Neuronal stem cell (in vitro differentiated cells): ENCODE measurements at regions not wholly inside any gene's neighbourhood (a gene's known extent, or its start where the extent isn't known, plus 50 kb on each side); places are given as distances from the start of the nearest gene placed in this dataset.

Experiments
- DNase-seq: peaks from one replicate; pipeline ENCODE4 v3.0.0-alpha.2; 2013; ENCODE audit warnings: low spot score
- H2AFZ ChIP-seq: one replicate; pipeline ENCODE4 v1.6.1; 2013; ENCODE audit warnings: mild to moderate bottlenecking, low read length, inconsistent platforms
- H2AK5ac ChIP-seq: 2 replicates; pipeline ENCODE4 v1.6.1; 2013; ENCODE audit warnings: low read depth, mild to moderate bottlenecking, inconsistent platforms, low read length, moderate library complexity, mixed read lengths
- H2BK120ac ChIP-seq: 2 replicates; pipeline ENCODE4 v1.6.1; 2013; ENCODE audit warnings: low read depth, mild to moderate bottlenecking, inconsistent platforms, low read length, moderate library complexity, mixed read lengths
- H2BK12ac ChIP-seq: one replicate; pipeline ENCODE4 v1.6.1; 2013; ENCODE audit warnings: low read length, inconsistent platforms
- H2BK15ac ChIP-seq: 2 replicates; pipeline ENCODE4 v1.6.1; 2013; ENCODE audit warnings: mild to moderate bottlenecking, low read length, inconsistent platforms, mixed read lengths
- H2BK5ac ChIP-seq: one replicate; pipeline ENCODE4 v1.6.1; 2013; ENCODE audit warnings: inconsistent platforms, mild to moderate bottlenecking, low read length, moderate library complexity
- H3K14ac ChIP-seq: one replicate; pipeline ENCODE4 v1.6.1; 2013; ENCODE audit warnings: low read length, inconsistent platforms
- H3K18ac ChIP-seq: 2 replicates; pipeline ENCODE4 v1.6.1; 2013; ENCODE audit warnings: low read length, inconsistent platforms
- H3K23ac ChIP-seq: 2 replicates; pipeline ENCODE4 v1.6.1; 2013; ENCODE audit warnings: low read depth, mild to moderate bottlenecking, mixed read lengths, low read length, inconsistent platforms; ENCODE audit not compliant: poor library complexity
- H3K27ac ChIP-seq: replicated peaks from 3 replicates; pipeline ENCODE4 v1.5.1; 2013; ENCODE audit warnings: low read length, inconsistent platforms
- H3K27me3 ChIP-seq, 3 experiments: 2 replicates each; pipeline ENCODE4 v1.6.1; 2013; ENCODE audit warnings: low read length in 3 of 3, mild to moderate bottlenecking in 2 of 3, inconsistent platforms in 1 of 3, low read depth in 1 of 3, mixed read lengths in 1 of 3, moderate library complexity in 1 of 3; ENCODE audit not compliant: control insufficient read depth in 3 of 3, insufficient read depth in 3 of 3
- H3K36me3 ChIP-seq, 2 donors: replicated peaks in 1 of 2; 2 replicates each; pipeline ENCODE4 v1.6.1; 2013; ENCODE audit warnings: low read length in 2 of 2; ENCODE audit not compliant: control insufficient read depth in 2 of 2, insufficient read depth in 2 of 2
- H3K4ac ChIP-seq: 2 replicates; pipeline ENCODE4 v1.6.1; 2013; ENCODE audit warnings: inconsistent platforms, mild to moderate bottlenecking, low read length, moderate library complexity
- H3K4me1 ChIP-seq, 2 donors: 1 replicate in 1 of 2; 2 replicates in 1 of 2; pipeline ENCODE4 v1.6.1; 2013; ENCODE audit warnings: low read length in 2 of 2, low read depth in 1 of 2; ENCODE audit not compliant: control insufficient read depth in 2 of 2, insufficient read depth in 1 of 2
- H3K4me2 ChIP-seq: one replicate; pipeline ENCODE4 v1.6.1; 2013; ENCODE audit warnings: mild to moderate bottlenecking, low read length, inconsistent platforms; ENCODE audit not compliant: insufficient read depth, poor library complexity, severe bottlenecking
- H3K4me3 ChIP-seq, 2 donors: 2 replicates each; pipeline ENCODE4 v1.5.1; 2013; ENCODE audit warnings: low read length in 2 of 2, mild to moderate bottlenecking in 2 of 2, inconsistent platforms in 1 of 2, moderate library complexity in 1 of 2
- H3K79me1 ChIP-seq: one replicate; pipeline ENCODE4 v1.6.1; 2013; ENCODE audit warnings: low read depth, mild to moderate bottlenecking, inconsistent platforms, low read length, moderate library complexity
- H3K9ac ChIP-seq: one replicate; pipeline ENCODE4 v1.6.1; 2013; ENCODE audit warnings: mild to moderate bottlenecking, low read depth, low read length, inconsistent platforms; ENCODE audit not compliant: poor library complexity
- H3K9me3 ChIP-seq, 2 donors: replicated peaks in 1 of 2; 2 replicates each; pipeline versions ENCODE3 to v1.6.1; 2013; ENCODE audit warnings: low read length in 2 of 2, mild to moderate bottlenecking in 2 of 2, inconsistent platforms in 1 of 2, low read depth in 1 of 2, mixed read lengths in 1 of 2, moderate library complexity in 1 of 2; ENCODE audit not compliant: control insufficient read depth in 2 of 2, insufficient read depth in 1 of 2
- H4K8ac ChIP-seq: one replicate; pipeline ENCODE4 v1.6.1; 2013; ENCODE audit warnings: low read depth, mild to moderate bottlenecking, inconsistent platforms, low read length, moderate library complexity
- H4K91ac ChIP-seq: one replicate; pipeline ENCODE4 v1.6.1; 2013; ENCODE audit warnings: low read length, low read depth, mild to moderate bottlenecking, inconsistent platforms; ENCODE audit not compliant: poor library complexity
- WGBS, 2 donors: extraction: QIAGEN DNeasy Blood & Tissue Kit; methylation state at CpG; one replicate each; pipeline ENCODE4 v1.1.7; 2013; ENCODE audit warnings: missing lambda C conversion rate in 2 of 2, mixed read lengths in 1 of 2; ENCODE audit not compliant: insufficient read length in 2 of 2, insufficient replicate concordance in 1 of 2; ENCODE audit errors: extremely low coverage in 2 of 2; 5-methylcytosine and 5-hydroxymethylcytosine counted together

DNA sequence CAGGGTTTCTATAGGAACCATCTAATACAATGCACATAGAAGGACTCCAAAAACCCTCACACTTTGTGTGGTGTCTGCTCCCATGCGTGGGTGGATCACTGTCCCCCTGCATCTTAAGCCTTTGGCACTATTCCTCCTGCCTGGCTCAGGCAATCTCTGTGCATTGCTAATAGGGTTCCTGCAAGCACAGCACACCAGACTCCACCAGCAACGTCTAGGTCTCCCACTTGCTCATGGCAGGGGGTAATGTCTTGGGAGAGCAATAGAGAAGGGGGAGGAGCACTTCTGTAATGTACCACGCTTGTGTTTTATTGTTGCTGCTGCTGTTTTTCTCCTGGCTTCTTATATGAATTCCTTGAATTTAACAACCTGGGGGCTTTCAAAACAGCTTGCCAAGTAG lies 182.6 kb upstream of the GLRA1 start:
- H3K27ac ChIP-seq = no peak overlapping the region
- H2BK15ac ChIP-seq = no peak overlapping the region
- H4K8ac ChIP-seq = no peak overlapping the region
- H3K4me3 ChIP-seq = no peak overlapping the region
- WGBS, 2 donors = no CpG with 5 or more reads among the region's 3 CpGs
- H3K4me2 ChIP-seq = no peak overlapping the region
- H2BK120ac ChIP-seq = no peak overlapping the region
- no peaks in the 10 kb centered on the region for H3K27me3 ChIP-seq
- H4K91ac ChIP-seq = no peak overlapping the region
- H3K23ac ChIP-seq = no peak overlapping the region
- H2BK12ac ChIP-seq = no peak overlapping the region
- no peaks in the 10 kb centered on the region for H3K9me3 ChIP-seq
- H3K4ac ChIP-seq = no peak overlapping the region
- no peak overlapping the region for H3K9ac ChIP-seq
- H3K18ac ChIP-seq = no peak overlapping the region
- H3K79me1 ChIP-seq = no peaks in the 10 kb centered on the region
- H2AFZ ChIP-seq = no peak overlapping the region
- no peak overlapping the region for H2AK5ac ChIP-seq
- H3K4me1 ChIP-seq = peaks cover 3 to 8% of the 10 kb centered on the region in 2 donors
- DNase-seq = no peak
- H3K36me3 ChIP-seq = no peaks in the 10 kb centered on the region
- H2BK5ac ChIP-seq = no peak overlapping the region
- no peak overlapping the region for H3K14ac ChIP-seq

DNA sequence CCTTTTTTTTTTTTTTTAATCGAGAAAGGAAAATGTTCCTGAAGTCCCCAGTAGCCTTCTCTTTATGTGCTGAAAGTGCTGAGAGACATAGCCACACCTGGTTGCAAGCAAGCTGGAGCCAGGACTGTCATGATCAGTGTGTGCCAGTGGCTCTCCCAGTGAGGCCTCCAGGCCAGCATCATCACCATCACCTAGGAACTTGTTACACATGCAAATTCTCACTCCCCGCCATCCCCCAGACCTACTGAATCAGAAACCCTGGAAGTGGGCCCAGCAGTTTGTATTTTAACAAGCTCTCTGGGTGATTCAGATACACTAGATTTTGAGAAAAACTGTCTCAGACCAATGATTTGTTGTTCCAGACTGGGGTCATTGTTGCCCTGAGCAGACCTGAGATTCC lies 181.9 kb upstream of the GLRA1 start:
- no CpG with 5 or more reads among the region's 2 CpGs for WGBS, 2 donors
- no peak overlapping the region for H4K91ac ChIP-seq
- H3K23ac ChIP-seq = no peak overlapping the region
- H3K4me3 ChIP-seq = no peak overlapping the region
- no peak overlapping the region for H2BK120ac ChIP-seq
- H3K27ac ChIP-seq = no peak overlapping the region
- no peak overlapping the region for H2BK5ac ChIP-seq
- no peak overlapping the region for H2BK12ac ChIP-seq
- no peaks in the 10 kb centered on the region for H3K9me3 ChIP-seq
- no peak overlapping the region for H3K4me2 ChIP-seq
- H3K9ac ChIP-seq = no peak overlapping the region
- no peak overlapping the region for H2AK5ac ChIP-seq
- no peak for DNase-seq
- no peak overlapping the region for H2BK15ac ChIP-seq
- no peak overlapping the region for H3K14ac ChIP-seq
- H3K4me1 ChIP-seq = peaks cover 3 to 8% of the 10 kb centered on the region in 2 donors
- no peak overlapping the region for H2AFZ ChIP-seq
- no peaks in the 10 kb centered on the region for H3K27me3 ChIP-seq
- H4K8ac ChIP-seq = no peak overlapping the region
- no peak overlapping the region for H3K4ac ChIP-seq
- no peaks in the 10 kb centered on the region for H3K79me1 ChIP-seq
- H3K36me3 ChIP-seq = no peaks in the 10 kb centered on the region
- H3K18ac ChIP-seq = peak overlapping the region; percentile 23

DNA sequence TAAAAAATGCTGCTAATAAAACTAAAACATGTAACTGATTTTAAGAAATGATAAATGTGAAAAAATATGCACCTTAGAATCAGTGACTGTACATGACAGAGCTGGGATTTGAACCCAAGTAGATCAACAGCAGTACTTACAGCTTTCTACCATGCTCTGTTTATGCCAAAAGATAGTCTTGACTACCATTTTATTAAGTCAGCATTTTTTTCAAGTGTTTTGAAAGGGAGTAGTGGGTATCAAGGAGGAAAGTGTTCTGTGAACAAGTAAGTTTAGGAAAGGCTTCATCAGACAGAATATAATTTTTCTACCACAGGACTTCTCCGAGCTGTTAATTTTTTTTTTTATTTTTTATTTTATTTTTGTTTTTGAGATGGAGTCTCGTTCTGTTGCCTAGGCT lies 180.4 kb upstream of the GLRA1 start:
- Histone ChIP-seq H3K14ac (no peak overlapping the region), H2BK120ac (no peak overlapping the region), H2AFZ (no peak overlapping the region), H3K23ac (no peak overlapping the region), H2BK12ac (no peak overlapping the region), H3K79me1 (no peaks in the 10 kb centered on the region), H4K8ac (no peak overlapping the region), H3K27ac (no peak overlapping the region), H3K4me3 (no peak overlapping the region), H3K4ac (no peak overlapping the region), H3K27me3 (no peaks in the 10 kb centered on the region), H2BK15ac (no peak overlapping the region), H3K9ac (no peak overlapping the region), H3K36me3 (no peaks in the 10 kb centered on the region), H2BK5ac (no peak overlapping the region), H3K4me2 (no peak overlapping the region), H3K18ac (no peak overlapping the region), H2AK5ac (no peak overlapping the region), H3K4me1 (peaks cover 3 to 10% of the 10 kb centered on the region in 2 donors), H3K9me3 (no peaks in the 10 kb centered on the region), H4K91ac (no peak overlapping the region)
- no peak for DNase-seq
- no CpG with 5 or more reads among the region's 2 CpGs for WGBS, 2 donors

DNA sequence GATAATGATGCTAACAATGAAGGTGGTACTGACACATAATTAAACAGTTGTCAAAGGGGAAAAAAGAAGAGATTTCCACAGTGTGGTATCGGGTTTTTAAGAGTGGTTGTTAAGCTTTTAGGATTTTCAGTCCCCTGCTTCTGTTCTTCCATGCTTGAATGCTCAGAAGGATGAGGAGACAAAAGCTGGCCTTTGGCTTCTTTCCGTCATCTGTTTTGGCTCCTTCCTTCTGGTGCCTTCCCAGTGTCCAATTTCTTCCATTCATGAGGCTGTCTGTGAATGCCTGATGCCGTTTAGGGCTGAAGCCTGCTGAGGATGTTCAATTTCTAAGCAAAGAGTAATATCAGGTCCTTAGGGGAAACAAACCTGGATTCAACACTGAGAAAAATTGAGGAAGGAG lies 179.6 kb upstream of the GLRA1 start:
- no peaks in the 10 kb centered on the region for H3K27me3 ChIP-seq
- no peak overlapping the region for H2BK15ac ChIP-seq
- H3K4me2 ChIP-seq = no peak overlapping the region
- H3K36me3 ChIP-seq = no peaks in the 10 kb centered on the region
- H3K4me3 ChIP-seq = no peak overlapping the region
- no peak overlapping the region for H2BK5ac ChIP-seq
- no peak overlapping the region for H2BK120ac ChIP-seq
- no peak overlapping the region for H3K18ac ChIP-seq
- no peak overlapping the region for H3K4ac ChIP-seq
- H3K27ac ChIP-seq = no peak overlapping the region
- H2AK5ac ChIP-seq = no peak overlapping the region
- H4K91ac ChIP-seq = no peak overlapping the region
- peaks cover 3 to 10% of the 10 kb centered on the region in 2 donors for H3K4me1 ChIP-seq
- no peak overlapping the region for H3K14ac ChIP-seq
- H3K9me3 ChIP-seq = no peaks in the 10 kb centered on the region
- no CpG with 5 or more reads among the region's 3 CpGs for WGBS, 2 donors
- H3K23ac ChIP-seq = no peak overlapping the region
- peak; percentile 41 for DNase-seq
- H2AFZ ChIP-seq = no peak overlapping the region
- H3K79me1 ChIP-seq = no peaks in the 10 kb centered on the region
- no peak overlapping the region for H4K8ac ChIP-seq
- no peak overlapping the region for H3K9ac ChIP-seq
- H2BK12ac ChIP-seq = no peak overlapping the region
